SK-N-SH (cell line): ENCODE measurements at regions not wholly inside any gene's neighbourhood (a gene's known extent, or its start where the extent isn't known, plus 50 kb on each side); places are given as distances from the start of the nearest gene placed in this dataset.

Source experiments
- CTCF ChIA-PET: fragments of 300-600, 350-600 bp; formaldehyde crosslinking; extraction: SDS; loops from one replicate; lab custom pipeline; 2021; lab: Yijun Ruan, JAX
- POLR2A ChIA-PET: fragments of 350-600 bp; sonication (Branson Sonifier 250); formaldehyde crosslinking; extraction: SDS; loops from one replicate; lab custom pipeline; 2020; ENCODE audit warnings: antibody characterized with exemption, inconsistent platforms; lab: Yijun Ruan, JAX
- DNase-seq: peaks from one replicate; pipeline ENCODE4 v3.0.0; 2012
- H2AFZ ChIP-seq: fragments of 200-600 bp; sonication (generic); 2 replicates; pipeline ENCODE4 v1.8.1; 2016; ENCODE audit warnings: antibody characterized with exemption, mild to moderate bottlenecking, low read depth
- H3F3A ChIP-seq: fragments of 200-600 bp; sonication (generic); replicated peaks from 2 replicates; pipeline ENCODE3; 2016; ENCODE audit warnings: antibody characterized with exemption, mild to moderate bottlenecking; ENCODE audit not compliant: insufficient read depth
- H3K27ac ChIP-seq, 2 experiments: fragments of 200-500 bp in 1 of 2; fragments of 200-600 bp in 1 of 2; sonication (Bioruptor generic) in 1 of 2; sonication (generic), shearing (Covaris generic) in 1 of 2; 2 replicates each; pipeline versions ENCODE4 v1.5.1 to v1.6.1; 2014 to 2016; ENCODE audit warnings: low read depth in 2 of 2, inconsistent platforms in 1 of 2, low read length in 1 of 2, mild to moderate bottlenecking in 1 of 2, mixed read lengths in 1 of 2
- H3K27me3 ChIP-seq: fragments of 200-600 bp; sonication (generic), shearing (Covaris generic); 2 replicates; pipeline ENCODE4 v1.6.1; 2016; ENCODE audit warnings: mixed run types; ENCODE audit not compliant: insufficient read depth
- H3K36me3 ChIP-seq, 2 experiments: fragments of 200-500 bp in 1 of 2; fragments of 200-600 bp in 1 of 2; sonication (Bioruptor generic) in 1 of 2; sonication (generic) in 1 of 2; replicated peaks in 1 of 2; 2 replicates each; pipeline versions ENCODE3 to v1.5.1; 2014 to 2016; ENCODE audit warnings: low read length in 1 of 2, mild to moderate bottlenecking in 1 of 2; ENCODE audit not compliant: insufficient read depth in 2 of 2, control insufficient read depth in 1 of 2
- H3K4me1 ChIP-seq, 2 experiments: fragments of 200-500 bp in 1 of 2; fragments of 200-600 bp in 1 of 2; sonication (Bioruptor generic) in 1 of 2; sonication (generic), shearing (Covaris generic) in 1 of 2; 2 replicates each; pipeline versions ENCODE4 v1.5.1 to v1.6.1; 2014 to 2016; ENCODE audit warnings: low read depth in 1 of 2, low read length in 1 of 2, mixed run types in 1 of 2; ENCODE audit not compliant: insufficient read depth in 2 of 2, control insufficient read depth in 1 of 2
- H3K4me2 ChIP-seq: fragments of 200-600 bp; sonication (generic), shearing (Covaris generic); 2 replicates; pipeline ENCODE4 v1.6.1; 2017; ENCODE audit warnings: mixed run types
- H3K4me3 ChIP-seq, 2 experiments: fragments of 200-500 bp in 1 of 2; fragments of 200-600 bp in 1 of 2; sonication (Bioruptor generic) in 1 of 2; sonication (generic), shearing (Covaris generic) in 1 of 2; 2 replicates each; pipeline versions ENCODE4 v1.5.1 to v1.8.1; 2014 to 2016; ENCODE audit warnings: low read depth in 2 of 2, inconsistent platforms in 1 of 2, low read length in 1 of 2, mild to moderate bottlenecking in 1 of 2, mixed read lengths in 1 of 2, moderate library complexity in 1 of 2
- H3K79me2 ChIP-seq: fragments of 200-600 bp; sonication (generic); 2 replicates; pipeline ENCODE4 v1.8.1; 2017; ENCODE audit warnings: mild to moderate bottlenecking; ENCODE audit not compliant: insufficient read depth
- H3K9ac ChIP-seq: fragments of 200-600 bp; sonication (generic); 2 replicates; pipeline ENCODE4 v1.6.1; 2017; ENCODE audit warnings: mixed run types
- H3K9me2 ChIP-seq: fragments of 200-600 bp; sonication (generic); 2 replicates; pipeline ENCODE4 v1.6.1; 2017; ENCODE audit warnings: mixed run types
- H3K9me3 ChIP-seq: fragments of 200-600 bp; sonication (generic); 2 replicates; pipeline ENCODE4 v1.6.1; 2017; ENCODE audit warnings: mixed run types, mild to moderate bottlenecking, moderate library complexity
- H4K20me1 ChIP-seq: fragments of 200-600 bp; sonication (generic); 2 replicates; pipeline ENCODE4 v1.6.1; 2017; ENCODE audit warnings: mild to moderate bottlenecking, mixed run types; ENCODE audit not compliant: insufficient read depth
- ELF1 ChIP-seq: IDR thresholded peaks from 2 replicates; pipeline ENCODE4 v1.4.0; 2012
- FOXJ3 ChIP-seq: sonication (generic); formaldehyde crosslinking; IDR thresholded peaks from 2 replicates; pipeline ENCODE4 v1.5.1; 2020; ENCODE audit warnings: mild to moderate bottlenecking, missing genetic modification reagents
- FOXM1 ChIP-seq: IDR thresholded peaks from 2 replicates; pipeline ENCODE4 v1.4.0; 2012; ENCODE audit warnings: low read depth, mild to moderate bottlenecking
- GABPA ChIP-seq: IDR thresholded peaks from 2 replicates; pipeline ENCODE4 v1.4.0; 2012; ENCODE audit warnings: low read depth, mild to moderate bottlenecking
- GATA2 ChIP-seq: sonication (generic); formaldehyde crosslinking; IDR thresholded peaks from 2 replicates; pipeline ENCODE4 v1.5.0; 2020; ENCODE audit warnings: mild to moderate bottlenecking, missing genetic modification reagents
- MEF2A ChIP-seq: IDR thresholded peaks from 2 replicates; pipeline ENCODE4 v1.4.0; 2012; ENCODE audit warnings: low read depth, borderline replicate concordance
- NFIC ChIP-seq: IDR thresholded peaks from 2 replicates; pipeline ENCODE4 v1.4.0; 2012; ENCODE audit warnings: borderline replicate concordance
- NRF1 ChIP-seq: IDR thresholded peaks from 2 replicates; pipeline ENCODE4 v1.6.1; 2012; ENCODE audit warnings: low read depth, mild to moderate bottlenecking, low read length
- POLR2AphosphoS5 ChIP-seq: IDR thresholded peaks from 2 replicates; pipeline ENCODE4 v1.6.1; 2012; ENCODE audit warnings: low read depth, low read length
- RAD21 ChIP-seq: IDR thresholded peaks from 2 replicates; pipeline ENCODE4 v1.6.1; 2012; ENCODE audit warnings: mild to moderate bottlenecking, low read length
- RCOR1 ChIP-seq: fragments of 150-350 bp; IDR thresholded peaks from 2 replicates; pipeline ENCODE4 v1.6.1; 2017; ENCODE audit warnings: antibody characterized with exemption, low read length
- RFX5 ChIP-seq: IDR thresholded peaks from 2 replicates; pipeline ENCODE4 v1.6.1; 2012; ENCODE audit warnings: mild to moderate bottlenecking, improper control_type of control experiment, low read length
- SIN3A ChIP-seq: IDR thresholded peaks from 2 replicates; pipeline ENCODE4 v1.6.1; 2012; ENCODE audit warnings: low read depth, mild to moderate bottlenecking, low read length, moderate library complexity, borderline replicate concordance
- TCF12 ChIP-seq: IDR thresholded peaks from 2 replicates; pipeline ENCODE4 v1.4.0; 2012
- YY1 ChIP-seq: IDR thresholded peaks from 2 replicates; pipeline ENCODE4 v1.4.0; 2012; ENCODE audit warnings: low read depth, mild to moderate bottlenecking
- WGBS: methylation state at CpG from one replicate; pipeline ENCODE4 v1.1.6; 2017; ENCODE audit warnings: low lambda C conversion rate; 5-methylcytosine and 5-hydroxymethylcytosine counted together
- TF ChIP-seq, protein P1 (sequence below): fragments of 200-600 bp; sonication (generic); IDR thresholded peaks from 2 replicates; pipeline ENCODE4 v1.6.1; 2017; ENCODE audit warnings: antibody characterized with exemption, mild to moderate bottlenecking, moderate library complexity
- TF ChIP-seq, protein P2 (sequence below): IDR thresholded peaks from 2 replicates; pipeline ENCODE4 v1.4.0; 2012; ENCODE audit warnings: low read depth, borderline replicate concordance
- TF ChIP-seq, protein P3 (sequence below): IDR thresholded peaks from 2 replicates; pipeline ENCODE4 v1.6.1; 2012; ENCODE audit warnings: mild to moderate bottlenecking, low read depth, low read length, moderate library complexity
- TF ChIP-seq, protein P4 (sequence below): IDR thresholded peaks from 2 replicates; pipeline ENCODE4 v1.4.0; 2012; ENCODE audit warnings: low read depth
- TF ChIP-seq, protein P5 (sequence below): fragments of 150-350 bp; IDR thresholded peaks from 2 replicates; pipeline ENCODE4 v1.6.1; 2017; ENCODE audit warnings: antibody characterized with exemption, low read length, low read depth, borderline replicate concordance

DNA sequence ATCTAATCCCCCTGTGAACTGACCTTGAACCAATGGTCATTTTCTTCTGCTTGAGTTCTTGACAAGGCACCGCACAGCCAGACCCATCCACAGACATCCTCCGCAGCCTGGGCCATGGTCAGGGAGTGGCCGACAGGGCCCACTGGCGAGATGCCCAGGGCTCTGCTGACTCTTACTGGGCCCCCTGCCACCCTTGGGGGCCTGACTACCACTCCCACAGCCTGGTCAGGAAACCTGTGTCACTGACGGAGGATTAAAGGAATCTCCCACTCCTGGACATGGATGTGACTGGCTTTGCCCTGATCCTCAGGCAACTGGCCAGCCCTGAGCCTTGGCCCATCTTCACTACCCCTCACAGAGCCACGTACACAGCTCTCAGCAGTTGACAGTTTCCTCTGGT, 50.4 kb upstream of the ENO4 start:
- no peak overlapping the region for H3K4me2 ChIP-seq
- H3K27ac ChIP-seq, result no peak overlapping the region
- no peaks in the 10 kb centered on the region for H4K20me1 ChIP-seq
- H3K9me2 ChIP-seq, result no peaks in the 10 kb centered on the region
- no peak overlapping the region for H3K4me3 ChIP-seq
- WGBS, result 72% methylated on average over 5 of the region's 6 CpGs
- H3K36me3 ChIP-seq, result no peaks in the 10 kb centered on the region
- POLR2A ChIA-PET, result no interaction called here
- DNase-seq, result no peak
- H3K27me3 ChIP-seq, result no peaks in the 10 kb centered on the region
- no peak for TF ChIP-seq RAD21
- no peak for TF ChIP-seq FOXM1
- no peak for TF ChIP-seq TCF12
- TF ChIP-seq, protein P1, sequence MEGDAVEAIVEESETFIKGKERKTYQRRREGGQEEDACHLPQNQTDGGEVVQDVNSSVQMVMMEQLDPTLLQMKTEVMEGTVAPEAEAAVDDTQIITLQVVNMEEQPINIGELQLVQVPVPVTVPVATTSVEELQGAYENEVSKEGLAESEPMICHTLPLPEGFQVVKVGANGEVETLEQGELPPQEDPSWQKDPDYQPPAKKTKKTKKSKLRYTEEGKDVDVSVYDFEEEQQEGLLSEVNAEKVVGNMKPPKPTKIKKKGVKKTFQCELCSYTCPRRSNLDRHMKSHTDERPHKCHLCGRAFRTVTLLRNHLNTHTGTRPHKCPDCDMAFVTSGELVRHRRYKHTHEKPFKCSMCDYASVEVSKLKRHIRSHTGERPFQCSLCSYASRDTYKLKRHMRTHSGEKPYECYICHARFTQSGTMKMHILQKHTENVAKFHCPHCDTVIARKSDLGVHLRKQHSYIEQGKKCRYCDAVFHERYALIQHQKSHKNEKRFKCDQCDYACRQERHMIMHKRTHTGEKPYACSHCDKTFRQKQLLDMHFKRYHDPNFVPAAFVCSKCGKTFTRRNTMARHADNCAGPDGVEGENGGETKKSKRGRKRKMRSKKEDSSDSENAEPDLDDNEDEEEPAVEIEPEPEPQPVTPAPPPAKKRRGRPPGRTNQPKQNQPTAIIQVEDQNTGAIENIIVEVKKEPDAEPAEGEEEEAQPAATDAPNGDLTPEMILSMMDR, result no peak
- TF ChIP-seq GATA2 (CRISPR knock-in tag), result no peak
- TF ChIP-seq ELF1, result no peak
- TF ChIP-seq, protein P2, sequence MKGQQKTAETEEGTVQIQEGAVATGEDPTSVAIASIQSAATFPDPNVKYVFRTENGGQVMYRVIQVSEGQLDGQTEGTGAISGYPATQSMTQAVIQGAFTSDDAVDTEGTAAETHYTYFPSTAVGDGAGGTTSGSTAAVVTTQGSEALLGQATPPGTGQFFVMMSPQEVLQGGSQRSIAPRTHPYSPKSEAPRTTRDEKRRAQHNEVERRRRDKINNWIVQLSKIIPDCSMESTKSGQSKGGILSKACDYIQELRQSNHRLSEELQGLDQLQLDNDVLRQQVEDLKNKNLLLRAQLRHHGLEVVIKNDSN, result no peak
- TF ChIP-seq, protein P3, sequence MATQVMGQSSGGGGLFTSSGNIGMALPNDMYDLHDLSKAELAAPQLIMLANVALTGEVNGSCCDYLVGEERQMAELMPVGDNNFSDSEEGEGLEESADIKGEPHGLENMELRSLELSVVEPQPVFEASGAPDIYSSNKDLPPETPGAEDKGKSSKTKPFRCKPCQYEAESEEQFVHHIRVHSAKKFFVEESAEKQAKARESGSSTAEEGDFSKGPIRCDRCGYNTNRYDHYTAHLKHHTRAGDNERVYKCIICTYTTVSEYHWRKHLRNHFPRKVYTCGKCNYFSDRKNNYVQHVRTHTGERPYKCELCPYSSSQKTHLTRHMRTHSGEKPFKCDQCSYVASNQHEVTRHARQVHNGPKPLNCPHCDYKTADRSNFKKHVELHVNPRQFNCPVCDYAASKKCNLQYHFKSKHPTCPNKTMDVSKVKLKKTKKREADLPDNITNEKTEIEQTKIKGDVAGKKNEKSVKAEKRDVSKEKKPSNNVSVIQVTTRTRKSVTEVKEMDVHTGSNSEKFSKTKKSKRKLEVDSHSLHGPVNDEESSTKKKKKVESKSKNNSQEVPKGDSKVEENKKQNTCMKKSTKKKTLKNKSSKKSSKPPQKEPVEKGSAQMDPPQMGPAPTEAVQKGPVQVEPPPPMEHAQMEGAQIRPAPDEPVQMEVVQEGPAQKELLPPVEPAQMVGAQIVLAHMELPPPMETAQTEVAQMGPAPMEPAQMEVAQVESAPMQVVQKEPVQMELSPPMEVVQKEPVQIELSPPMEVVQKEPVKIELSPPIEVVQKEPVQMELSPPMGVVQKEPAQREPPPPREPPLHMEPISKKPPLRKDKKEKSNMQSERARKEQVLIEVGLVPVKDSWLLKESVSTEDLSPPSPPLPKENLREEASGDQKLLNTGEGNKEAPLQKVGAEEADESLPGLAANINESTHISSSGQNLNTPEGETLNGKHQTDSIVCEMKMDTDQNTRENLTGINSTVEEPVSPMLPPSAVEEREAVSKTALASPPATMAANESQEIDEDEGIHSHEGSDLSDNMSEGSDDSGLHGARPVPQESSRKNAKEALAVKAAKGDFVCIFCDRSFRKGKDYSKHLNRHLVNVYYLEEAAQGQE, result no peak
- TF ChIP-seq POLR2AphosphoS5, result no peak
- TF ChIP-seq SIN3A, result no peak
- TF ChIP-seq GABPA, result no peak
- TF ChIP-seq MEF2A, result no peak
- no peak for TF ChIP-seq NRF1
- TF ChIP-seq, protein P4, sequence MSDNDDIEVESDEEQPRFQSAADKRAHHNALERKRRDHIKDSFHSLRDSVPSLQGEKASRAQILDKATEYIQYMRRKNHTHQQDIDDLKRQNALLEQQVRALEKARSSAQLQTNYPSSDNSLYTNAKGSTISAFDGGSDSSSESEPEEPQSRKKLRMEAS, result no peak
- TF ChIP-seq FOXJ3 (CRISPR knock-in tag), result no peak
- no peak for TF ChIP-seq NFIC
- TF ChIP-seq, protein P5, sequence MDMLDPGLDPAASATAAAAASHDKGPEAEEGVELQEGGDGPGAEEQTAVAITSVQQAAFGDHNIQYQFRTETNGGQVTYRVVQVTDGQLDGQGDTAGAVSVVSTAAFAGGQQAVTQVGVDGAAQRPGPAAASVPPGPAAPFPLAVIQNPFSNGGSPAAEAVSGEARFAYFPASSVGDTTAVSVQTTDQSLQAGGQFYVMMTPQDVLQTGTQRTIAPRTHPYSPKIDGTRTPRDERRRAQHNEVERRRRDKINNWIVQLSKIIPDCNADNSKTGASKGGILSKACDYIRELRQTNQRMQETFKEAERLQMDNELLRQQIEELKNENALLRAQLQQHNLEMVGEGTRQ, result no peak
- no peak for TF ChIP-seq RCOR1
- no peak for TF ChIP-seq YY1
- TF ChIP-seq RFX5, result no peak
- TF ChIP-seq, all 33 proteins: peak for 0
- no peaks in the 10 kb centered on the region for H3K9me3 ChIP-seq
- no peak overlapping the region for H3K9ac ChIP-seq
- no peaks in the 10 kb centered on the region for H3K4me1 ChIP-seq
- H3K79me2 ChIP-seq, result no peaks in the 10 kb centered on the region
- no peaks in the 10 kb centered on the region for H3F3A ChIP-seq
- CTCF ChIA-PET, result interaction anchor here (1.4 to 14.2 kb wide), 4 partner anchors 12 to 379 kb away, joined by 3 to 265 read pairs (median 114); no protein-coding TSS in a partner anchor
- no peak overlapping the region for H2AFZ ChIP-seq
